Gastroesophageal sphincter (tissue), 4 donors: ENCODE measurements at regions not wholly inside any gene's neighbourhood (a gene's known extent, or its start where the extent isn't known, plus 50 kb on each side); places are given as distances from the start of the nearest gene placed in this dataset.

ENCODE experiments used
- ATAC-seq: fragments of 150-250 bp; one replicate; pipeline ENCODE4 v1.9.1; 2016; ENCODE audit warnings: mild to moderate bottlenecking, moderate library complexity
- H3K27ac ChIP-seq, 4 donors: fragments of 200-600 bp; sonication (generic) in 3 of 4; 1 replicate in 3 of 4; 2 replicates in 1 of 4; pipeline ENCODE4 v1.5.1; 2016 to 2019
- H3K27me3 ChIP-seq: fragments of 200-600 bp; sonication (generic); one replicate; pipeline ENCODE4 v1.5.1; 2019
- H3K36me3 ChIP-seq, 2 donors: fragments of 200-600 bp; sonication (generic); one replicate each; pipeline ENCODE4 v1.5.1; 2019; ENCODE audit warnings: control low read depth in 1 of 2
- H3K4me1 ChIP-seq, 3 donors: fragments of 200-600 bp; sonication (generic); 1 replicate in 2 of 3; 2 replicates in 1 of 3; pipeline ENCODE4 v1.5.1; 2016 to 2019; ENCODE audit warnings: control low read depth in 2 of 3
- H3K4me3 ChIP-seq, 2 donors: fragments of 200-600 bp; sonication (generic); one replicate each; pipeline ENCODE4 v1.5.1; 2019; ENCODE audit warnings: mild to moderate bottlenecking in 1 of 2, moderate library complexity in 1 of 2
- H3K9me3 ChIP-seq, 3 donors: fragments of 200-600 bp; sonication (generic); one replicate each; pipeline ENCODE4 v1.5.1; 2017 to 2019; ENCODE audit warnings: control low read depth in 2 of 3
- EP300 ChIP-seq: sonication (generic); formaldehyde crosslinking; IDR thresholded peaks from one replicate; pipeline ENCODE4 v1.6.1; 2017; ENCODE audit warnings: antibody characterized with exemption, mild to moderate bottlenecking
- POLR2A ChIP-seq, 2 donors: fragments of 450-650 bp; IDR thresholded peaks; one replicate each; pipeline ENCODE4 v1.6.1; 2017; ENCODE audit warnings: antibody characterized with exemption in 2 of 2, mild to moderate bottlenecking in 2 of 2, moderate library complexity in 1 of 2
- POLR2AphosphoS5 ChIP-seq: sonication (generic); formaldehyde crosslinking; IDR thresholded peaks from one replicate; pipeline ENCODE4 v1.6.1; 2017; ENCODE audit warnings: antibody characterized with exemption
- WGBS, 2 donors: methylation state at CpG; one replicate each; pipeline ENCODE4 v1.1.5; 2018; ENCODE audit warnings: low coverage in 1 of 2; 5-methylcytosine and 5-hydroxymethylcytosine counted together
- TF ChIP-seq, protein P1 (sequence below), 4 experiments: fragments of 200-600 bp in 2 of 4; fragments of 450-650 bp in 2 of 4; sonication (generic) in 1 of 4; IDR thresholded peaks; one replicate each; pipeline ENCODE4 v1.5.1; 2017 to 2019; ENCODE audit warnings: antibody characterized with exemption in 4 of 4, mild to moderate bottlenecking in 2 of 4, moderate library complexity in 2 of 4

- Histone ChIP-seq H3K36me3 (no peaks in the 10 kb centered on the region), H3K4me3 (no peak overlapping the region), H3K9me3 (peaks cover 0 to 25% (median 0%) of the 10 kb centered on the region in 3 donors), H3K4me1 (peaks cover 0 to 13% (median 0%) of the 10 kb centered on the region in 3 donors), H3K27ac (no peak overlapping the region), H3K27me3 (no peaks in the 10 kb centered on the region)
- ATAC-seq, result no peak
- 91 to 92% methylated on average over 3 to 4 of the region's 4 CpGs for WGBS, 2 donors
- no peak for TF ChIP-seq EP300
- TF ChIP-seq POLR2AphosphoS5, result no peak
- TF ChIP-seq POLR2A (IDR thresholded peaks at IDR 0.05), result no peak
- TF ChIP-seq, protein P1, sequence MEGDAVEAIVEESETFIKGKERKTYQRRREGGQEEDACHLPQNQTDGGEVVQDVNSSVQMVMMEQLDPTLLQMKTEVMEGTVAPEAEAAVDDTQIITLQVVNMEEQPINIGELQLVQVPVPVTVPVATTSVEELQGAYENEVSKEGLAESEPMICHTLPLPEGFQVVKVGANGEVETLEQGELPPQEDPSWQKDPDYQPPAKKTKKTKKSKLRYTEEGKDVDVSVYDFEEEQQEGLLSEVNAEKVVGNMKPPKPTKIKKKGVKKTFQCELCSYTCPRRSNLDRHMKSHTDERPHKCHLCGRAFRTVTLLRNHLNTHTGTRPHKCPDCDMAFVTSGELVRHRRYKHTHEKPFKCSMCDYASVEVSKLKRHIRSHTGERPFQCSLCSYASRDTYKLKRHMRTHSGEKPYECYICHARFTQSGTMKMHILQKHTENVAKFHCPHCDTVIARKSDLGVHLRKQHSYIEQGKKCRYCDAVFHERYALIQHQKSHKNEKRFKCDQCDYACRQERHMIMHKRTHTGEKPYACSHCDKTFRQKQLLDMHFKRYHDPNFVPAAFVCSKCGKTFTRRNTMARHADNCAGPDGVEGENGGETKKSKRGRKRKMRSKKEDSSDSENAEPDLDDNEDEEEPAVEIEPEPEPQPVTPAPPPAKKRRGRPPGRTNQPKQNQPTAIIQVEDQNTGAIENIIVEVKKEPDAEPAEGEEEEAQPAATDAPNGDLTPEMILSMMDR (IDR thresholded peaks at IDR 0.05), result no peak
Measured at GRCh38 chr18:76752400-76752799, 70.0 kb upstream of the ZNF236 start.

DNA sequence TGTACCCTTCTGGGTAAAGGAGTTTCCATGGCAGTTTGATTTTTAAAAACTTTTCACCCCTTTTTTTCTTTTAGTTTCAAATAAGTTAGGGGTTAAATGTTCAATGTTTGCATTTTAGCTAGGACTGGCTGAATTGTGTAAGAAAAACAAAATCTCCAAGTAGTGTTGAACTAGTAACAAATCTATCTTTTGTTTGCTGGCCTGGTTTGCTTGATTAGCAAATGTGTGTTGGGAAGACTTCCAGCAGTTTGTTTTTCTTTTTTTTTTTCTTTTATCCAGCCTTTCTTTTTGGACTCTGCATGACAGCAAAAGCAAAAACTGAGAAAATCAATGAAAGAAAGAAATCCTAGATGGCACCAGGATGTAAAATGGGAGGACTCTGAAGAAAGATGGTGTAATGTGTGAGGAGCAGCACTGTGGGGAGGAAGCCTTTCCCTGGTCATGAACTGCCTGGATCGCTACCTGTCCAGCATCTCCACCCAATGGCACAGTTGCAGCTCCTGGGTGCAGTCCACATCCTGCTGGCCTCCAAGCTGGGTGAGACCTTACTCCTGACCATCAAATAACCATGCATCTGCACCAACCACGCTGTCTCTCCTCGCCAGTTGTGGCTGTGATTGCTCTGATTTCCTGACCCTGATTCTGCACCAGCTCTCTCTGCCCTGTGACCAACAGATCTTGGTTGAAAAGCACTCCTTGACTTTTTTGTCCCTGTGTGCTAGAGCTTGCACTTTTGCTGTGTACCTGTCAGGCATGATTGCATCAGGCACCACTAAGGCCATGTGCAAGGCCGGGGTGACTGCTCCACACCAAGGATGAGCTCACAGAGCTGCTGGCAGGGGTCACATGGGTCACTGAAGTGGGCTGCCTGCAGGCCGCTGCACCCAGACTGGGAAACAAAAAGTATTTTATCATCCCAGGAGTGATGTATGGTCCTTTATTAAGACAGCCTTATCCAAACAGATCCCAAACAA is 71.2 kb upstream of the ZNF236 start:
- Histone ChIP-seq H3K9me3 (peaks cover 0 to 25% (median 0%) of the 10 kb centered on the region in 3 donors), H3K27me3 (no peaks in the 10 kb centered on the region), H3K4me3 (no peak overlapping the region), H3K36me3 (no peaks in the 10 kb centered on the region), H3K27ac (no peak overlapping the region), H3K4me1 (peaks cover 0 to 1% (median 0%) of the 10 kb centered on the region in 3 donors)
- WGBS, 2 donors, result 84 to 89% methylated on average over 3 to 5 of the region's 5 CpGs
- ATAC-seq, result no peak
- TF ChIP-seq EP300, result no peak
- no peak for TF ChIP-seq POLR2AphosphoS5
- TF ChIP-seq, protein P1 (IDR thresholded peaks at IDR 0.05), result no peak
- TF ChIP-seq POLR2A (IDR thresholded peaks at IDR 0.05), result no peak

DNA sequence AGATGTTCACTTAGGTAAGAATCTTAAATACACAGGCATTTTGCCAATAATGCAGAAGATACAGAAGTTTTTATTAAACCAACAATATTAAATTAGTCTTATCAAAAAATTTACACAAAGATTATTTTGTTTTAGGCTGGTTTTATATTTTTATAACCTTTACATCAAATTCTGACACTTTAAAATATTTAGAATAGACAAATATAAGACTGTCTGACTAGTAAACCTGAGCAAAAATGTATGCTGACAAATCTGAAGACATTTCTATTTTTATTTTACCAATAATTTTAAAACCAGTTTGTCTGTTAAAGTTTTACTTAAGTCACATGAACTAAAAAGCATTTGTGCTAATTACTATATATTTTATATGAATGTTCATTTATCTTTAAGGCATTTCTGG is 72.1 kb upstream of the ZNF236 start:
- no peaks in the 10 kb centered on the region for H3K4me1 ChIP-seq
- H3K9me3 ChIP-seq, result peaks cover 0 to 25% (median 0%) of the 10 kb centered on the region in 3 donors
- no peak overlapping the region for H3K4me3 ChIP-seq
- no peak for ATAC-seq
- H3K36me3 ChIP-seq, result no peaks in the 10 kb centered on the region
- TF ChIP-seq, protein P1 (IDR thresholded peaks at IDR 0.05), result no peak
- TF ChIP-seq POLR2AphosphoS5 (no peak), EP300 (no peak), POLR2A (IDR thresholded peaks at IDR 0.05) (no peak)
- no peaks in the 10 kb centered on the region for H3K27me3 ChIP-seq
- no peak overlapping the region for H3K27ac ChIP-seq

GRCh38 chr18:76747676-76748075 is 74.7 kb upstream of the ZNF236 start:
- no peak for ATAC-seq
- Histone ChIP-seq H3K27me3 (no peaks in the 10 kb centered on the region), H3K9me3 (peaks cover 0 to 25% (median 0%) of the 10 kb centered on the region in 3 donors), H3K4me3 (no peak overlapping the region), H3K4me1 (no peaks in the 10 kb centered on the region), H3K27ac (no peak overlapping the region), H3K36me3 (no peaks in the 10 kb centered on the region)
- TF ChIP-seq EP300 (no peak), POLR2A (IDR thresholded peaks at IDR 0.05) (no peak), POLR2AphosphoS5 (no peak)
- TF ChIP-seq, protein P1 (IDR thresholded peaks at IDR 0.05), result no peak
- 60 to 86% methylated on average over 1 of the region's 1 CpG for WGBS, 2 donors

GRCh38 chr18:76741346-76741745 is 81.0 kb upstream of the ZNF236 start:
- H3K36me3 ChIP-seq, result no peaks in the 10 kb centered on the region
- WGBS, 2 donors, result 80 to 88% methylated on average over 1 to 3 of the region's 3 CpGs
- H3K27me3 ChIP-seq, result no peaks in the 10 kb centered on the region
- H3K27ac ChIP-seq, result peak overlapping the region in 1 of 4 donors; percentile 42
- ATAC-seq, result no peak
- H3K4me3 ChIP-seq, result no peak overlapping the region
- H3K4me1 ChIP-seq, result peaks cover 0 to 17% (median 0%) of the 10 kb centered on the region in 3 donors
- TF ChIP-seq POLR2A (IDR thresholded peaks at IDR 0.05) (no peak), EP300 (no peak), POLR2AphosphoS5 (no peak)
- TF ChIP-seq, protein P1 (IDR thresholded peaks at IDR 0.05), result no peak
- no peaks in the 10 kb centered on the region for H3K9me3 ChIP-seq
